ENCODE measurements at regions not wholly inside any gene's neighbourhood (a gene's known extent, or its start where the extent isn't known, plus 50 kb on each side); places are given as distances from the start of the nearest gene placed in this dataset.

- H3K36me3 ChIP-seq (ENCODE audit: low read depth, missing control alignments), result no peaks in the 10 kb centered on the region
- no peaks in the 10 kb centered on the region for H3K9me3 ChIP-seq
- H3K4me3 ChIP-seq, result no peak overlapping the region
- H3K27ac ChIP-seq, result no peak overlapping the region
- 82 to 90% methylated on average over 10 to 11 of the region's 11 CpGs for WGBS, 2 donors
- DNase-seq, result no peak
- peaks cover 8% of the 10 kb centered on the region for H3K4me1 ChIP-seq
- H3K27me3 ChIP-seq, result no peaks in the 10 kb centered on the region
- TF ChIP-seq, protein P1, sequence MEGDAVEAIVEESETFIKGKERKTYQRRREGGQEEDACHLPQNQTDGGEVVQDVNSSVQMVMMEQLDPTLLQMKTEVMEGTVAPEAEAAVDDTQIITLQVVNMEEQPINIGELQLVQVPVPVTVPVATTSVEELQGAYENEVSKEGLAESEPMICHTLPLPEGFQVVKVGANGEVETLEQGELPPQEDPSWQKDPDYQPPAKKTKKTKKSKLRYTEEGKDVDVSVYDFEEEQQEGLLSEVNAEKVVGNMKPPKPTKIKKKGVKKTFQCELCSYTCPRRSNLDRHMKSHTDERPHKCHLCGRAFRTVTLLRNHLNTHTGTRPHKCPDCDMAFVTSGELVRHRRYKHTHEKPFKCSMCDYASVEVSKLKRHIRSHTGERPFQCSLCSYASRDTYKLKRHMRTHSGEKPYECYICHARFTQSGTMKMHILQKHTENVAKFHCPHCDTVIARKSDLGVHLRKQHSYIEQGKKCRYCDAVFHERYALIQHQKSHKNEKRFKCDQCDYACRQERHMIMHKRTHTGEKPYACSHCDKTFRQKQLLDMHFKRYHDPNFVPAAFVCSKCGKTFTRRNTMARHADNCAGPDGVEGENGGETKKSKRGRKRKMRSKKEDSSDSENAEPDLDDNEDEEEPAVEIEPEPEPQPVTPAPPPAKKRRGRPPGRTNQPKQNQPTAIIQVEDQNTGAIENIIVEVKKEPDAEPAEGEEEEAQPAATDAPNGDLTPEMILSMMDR (IDR thresholded peaks at IDR 0.05), result no peak
- TF ChIP-seq POLR2A (IDR thresholded peaks at IDR 0.05), result no peak
- intact Hi-C loops (cut with DNase I; ENCODE audit: low total_unique reads), result no loop called here
Observed at GRCh38 chr15:70427167-70428120, 329.7 kb upstream of the TLE3 start.

- 88 to 90% methylated on average over 13 to 17 of the region's 17 CpGs for WGBS, 2 donors
- Histone ChIP-seq H3K4me3 (no peak overlapping the region), H3K9me3 (no peaks in the 10 kb centered on the region), H3K27ac (no peak overlapping the region), H3K27me3 (no peaks in the 10 kb centered on the region), H3K4me1 (peaks cover 8% of the 10 kb centered on the region), H3K36me3 (ENCODE audit: low read depth, missing control alignments) (no peaks in the 10 kb centered on the region)
- TF ChIP-seq POLR2A (IDR thresholded peaks at IDR 0.05), result no peak
- TF ChIP-seq, protein P1 (IDR thresholded peaks at IDR 0.05), result no peak
- DNase-seq, result no peak
- intact Hi-C loops (cut with DNase I; ENCODE audit: low total_unique reads), result no loop called here
Observed at GRCh38 chr15:70426096-70426821, 328.5 kb upstream of the TLE3 start.

DNA sequence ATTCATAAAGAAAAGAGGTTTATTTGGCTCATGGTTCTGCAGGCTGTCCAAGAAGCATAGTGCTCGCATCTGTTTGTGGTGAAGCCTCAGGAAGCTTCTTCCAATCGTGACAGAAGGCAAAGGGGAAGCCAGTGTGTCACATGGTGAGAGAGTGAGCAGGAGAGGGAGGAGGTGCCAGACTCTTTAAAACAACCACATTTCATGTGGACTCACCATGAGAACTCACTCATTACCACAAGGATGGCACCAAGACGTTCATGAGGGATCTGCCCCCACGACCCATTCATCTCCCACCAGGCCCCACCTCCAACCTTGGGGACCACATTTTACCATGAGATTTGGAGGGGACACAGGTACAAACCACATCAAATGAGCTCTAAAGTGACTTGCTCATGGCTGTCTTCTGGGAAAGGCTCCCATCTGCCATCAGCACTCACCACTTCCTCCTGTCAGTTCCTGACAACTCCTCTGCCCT is 327.3 kb upstream of the TLE3 start:
- no peaks in the 10 kb centered on the region for H3K9me3 ChIP-seq
- intact Hi-C loops (cut with DNase I; ENCODE audit: low total_unique reads), result no loop called here
- WGBS, 2 donors, result 59 to 85% methylated on average over 4 of the region's 4 CpGs
- no peak overlapping the region for H3K4me3 ChIP-seq
- H3K27me3 ChIP-seq, result no peaks in the 10 kb centered on the region
- no peak overlapping the region for H3K27ac ChIP-seq
- no peak for DNase-seq
- TF ChIP-seq POLR2A (IDR thresholded peaks at IDR 0.05), result no peak
- no peaks in the 10 kb centered on the region for H3K36me3 ChIP-seq (ENCODE audit: low read depth, missing control alignments)
- H3K4me1 ChIP-seq, result peaks cover 8% of the 10 kb centered on the region

DNA sequence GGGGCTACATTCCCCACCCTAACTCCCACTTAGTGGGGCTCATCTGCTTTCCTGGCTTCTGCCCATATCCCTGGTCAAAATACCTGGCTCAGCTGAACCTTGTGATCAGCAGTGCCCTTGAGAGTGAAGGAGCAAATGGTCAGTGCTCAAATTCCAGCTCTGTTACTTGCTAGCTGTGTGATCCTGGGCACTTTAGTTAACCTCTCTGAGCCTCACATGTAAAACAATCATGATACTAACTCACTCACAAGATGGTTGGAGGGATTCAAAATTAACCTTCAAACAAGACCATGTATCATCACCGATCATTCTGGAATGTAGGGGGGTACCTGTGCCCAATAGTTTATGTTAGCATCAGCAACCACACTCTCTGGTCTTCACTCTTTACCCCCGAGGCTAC is 325.6 kb upstream of the TLE3 start:
- no peak for DNase-seq
- TF ChIP-seq POLR2A (IDR thresholded peaks at IDR 0.05), result no peak
- TF ChIP-seq, protein P1 (IDR thresholded peaks at IDR 0.05), result no peak
- no peaks in the 10 kb centered on the region for H3K9me3 ChIP-seq
- H3K27ac ChIP-seq, result no peak overlapping the region
- WGBS, 2 donors, result 78 to 88% methylated on average over 2 of the region's 2 CpGs
- peaks cover 8% of the 10 kb centered on the region for H3K4me1 ChIP-seq
- H3K27me3 ChIP-seq, result no peaks in the 10 kb centered on the region
- no peak overlapping the region for H3K4me3 ChIP-seq
- no peaks in the 10 kb centered on the region for H3K36me3 ChIP-seq (ENCODE audit: low read depth, missing control alignments)
- intact Hi-C loops (cut with DNase I; ENCODE audit: low total_unique reads), result no loop called here

- Histone ChIP-seq H3K9me3 (no peaks in the 10 kb centered on the region), H3K27me3 (no peaks in the 10 kb centered on the region), H3K4me3 (no peak overlapping the region), H3K4me1 (peaks cover 8% of the 10 kb centered on the region), H3K36me3 (ENCODE audit: low read depth, missing control alignments) (no peaks in the 10 kb centered on the region), H3K27ac (no peak overlapping the region)
- 82% methylated on average over 4 of the region's 4 CpGs for WGBS, 2 donors
- intact Hi-C loops (cut with DNase I; ENCODE audit: low total_unique reads), result no loop called here
- DNase-seq, result no peak
- no peak for TF ChIP-seq POLR2A (IDR thresholded peaks at IDR 0.05)
- TF ChIP-seq, protein P1 (IDR thresholded peaks at IDR 0.05), result no peak
Observed at GRCh38 chr15:70422342-70422741, 324.6 kb upstream of the TLE3 start.
